ENCODE measurements at regions not wholly inside any gene's neighbourhood (a gene's known extent, or its start where the extent isn't known, plus 50 kb on each side); places are given as distances from the start of the nearest gene placed in this dataset.

- no peak for TF ChIP-seq GATA1 (IDR thresholded peaks at IDR 0.05; ENCODE audit: low read depth, low read length)
- TF ChIP-seq POLR2A (IDR thresholded peaks at IDR 0.05; ENCODE audit: low read length), result no peak
- DNase-seq, result no peak
Measured at GRCh38 chr10:8544500-8544899, 490.0 kb downstream of the GATA3 start.

- DNase-seq, result no peak
- TF ChIP-seq POLR2A (IDR thresholded peaks at IDR 0.05; ENCODE audit: low read length) (no peak), GATA1 (IDR thresholded peaks at IDR 0.05; ENCODE audit: low read depth, low read length) (no peak)
Measured at GRCh38 chr10:8554574-8554973, 500.1 kb downstream of the GATA3 start.

DNA sequence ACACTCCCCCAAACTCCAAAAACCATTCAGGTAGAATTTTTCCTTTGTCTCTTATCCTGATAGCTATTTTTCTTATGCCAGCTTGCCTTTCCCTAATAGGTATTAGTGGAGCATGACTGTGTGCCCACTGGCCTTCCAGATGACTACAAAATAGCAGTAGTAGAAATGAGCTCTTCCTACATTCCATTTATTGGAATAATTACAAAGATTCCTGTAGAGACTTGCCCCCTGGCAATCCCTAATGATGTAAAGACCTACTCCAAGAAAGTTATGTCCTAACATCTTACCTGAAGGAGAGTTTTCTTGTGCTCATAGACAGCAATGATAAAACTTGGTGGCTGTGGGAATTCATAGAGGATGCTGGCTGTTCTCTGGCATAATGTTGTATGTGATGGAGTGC is 501.8 kb downstream of the GATA3 start:
- DNase-seq, result no peak
- no peak for TF ChIP-seq GATA1 (IDR thresholded peaks at IDR 0.05; ENCODE audit: low read depth, low read length)
- TF ChIP-seq POLR2A (IDR thresholded peaks at IDR 0.05; ENCODE audit: low read length), result no peak

- TF ChIP-seq POLR2A (IDR thresholded peaks at IDR 0.05; ENCODE audit: low read length) (no peak), GATA1 (IDR thresholded peaks at IDR 0.05; ENCODE audit: low read depth, low read length) (no peak)
- no peak for DNase-seq
Measured at GRCh38 chr10:8563478-8563877, 509.0 kb downstream of the GATA3 start.

DNA sequence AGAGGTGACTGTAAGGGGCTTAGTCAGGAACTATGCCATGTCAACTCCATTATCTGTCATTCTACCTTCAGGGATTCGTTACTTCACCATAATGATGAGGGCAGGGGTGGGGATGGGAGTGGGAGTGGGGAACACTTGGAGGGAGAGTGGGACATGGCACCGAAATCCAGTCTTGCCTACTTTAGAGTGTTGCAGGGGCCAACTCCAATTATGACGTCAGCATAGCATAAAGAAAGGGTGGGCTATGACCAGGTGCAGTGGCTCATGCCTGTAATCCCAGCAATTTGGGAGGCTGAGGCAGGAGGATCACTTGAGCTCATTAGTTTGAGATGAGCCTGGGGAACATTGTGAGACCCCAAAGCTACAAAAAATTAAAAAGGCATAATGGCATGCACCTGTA is 512.2 kb downstream of the GATA3 start:
- TF ChIP-seq GATA1 (IDR thresholded peaks at IDR 0.05; ENCODE audit: low read depth, low read length), result no peak
- no peak for TF ChIP-seq POLR2A (IDR thresholded peaks at IDR 0.05; ENCODE audit: low read length)
- no peak for DNase-seq

DNA sequence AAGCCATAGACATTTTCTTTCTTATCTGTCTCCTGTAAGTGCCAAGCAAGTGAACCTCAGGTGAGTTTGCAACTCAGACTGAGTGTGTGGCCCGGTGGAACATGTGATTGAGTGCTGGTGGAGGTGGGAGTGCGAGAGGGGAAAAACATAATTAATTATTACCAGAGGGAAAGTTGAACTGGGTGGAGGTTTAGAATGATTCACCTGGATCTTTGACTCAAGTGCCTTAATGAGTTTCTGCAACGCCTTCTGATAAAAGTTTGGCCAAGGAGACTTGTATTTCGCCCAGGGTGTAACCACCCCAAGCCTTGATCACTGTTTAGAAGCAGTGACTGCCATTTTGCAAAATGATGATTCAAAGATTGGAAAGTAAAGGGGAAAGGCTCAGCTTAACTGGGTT is 513.9 kb downstream of the GATA3 start:
- no peak for TF ChIP-seq POLR2A (IDR thresholded peaks at IDR 0.05; ENCODE audit: low read length)
- no peak for TF ChIP-seq GATA1 (IDR thresholded peaks at IDR 0.05; ENCODE audit: low read depth, low read length)
- DNase-seq, result no peak

- no peak for DNase-seq
- TF ChIP-seq POLR2A (IDR thresholded peaks at IDR 0.05; ENCODE audit: low read length) (no peak), GATA1 (IDR thresholded peaks at IDR 0.05; ENCODE audit: low read depth, low read length) (no peak)
Measured at GRCh38 chr10:8575620-8576019, 521.1 kb downstream of the GATA3 start.

DNA sequence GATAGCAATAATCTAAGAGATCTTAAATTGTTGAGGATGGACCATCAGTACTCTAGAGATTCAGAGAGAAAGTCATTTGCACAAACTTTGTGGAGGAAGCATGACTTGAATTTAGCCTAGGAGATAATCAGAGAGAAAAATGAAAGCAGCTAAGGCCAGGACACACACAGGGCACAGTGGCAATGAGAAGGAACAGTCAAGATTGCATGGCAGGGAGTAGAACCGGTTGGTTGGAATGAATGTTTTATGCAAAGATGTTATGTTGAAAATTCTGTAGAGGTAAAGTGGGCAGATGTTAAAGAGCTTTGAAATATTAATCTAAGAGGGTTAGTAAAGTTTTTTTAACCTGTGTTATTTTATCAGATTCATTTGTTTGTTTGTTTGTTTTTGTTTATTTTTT is 521.8 kb downstream of the GATA3 start:
- TF ChIP-seq POLR2A (IDR thresholded peaks at IDR 0.05; ENCODE audit: low read length), result no peak
- TF ChIP-seq GATA1 (IDR thresholded peaks at IDR 0.05; ENCODE audit: low read depth, low read length), result no peak
- no peak for DNase-seq

GRCh38 chr10:8576911-8577310 is 522.4 kb downstream of the GATA3 start:
- TF ChIP-seq GATA1 (IDR thresholded peaks at IDR 0.05; ENCODE audit: low read depth, low read length) (no peak), POLR2A (IDR thresholded peaks at IDR 0.05; ENCODE audit: low read length) (no peak)
- no peak for DNase-seq

DNA sequence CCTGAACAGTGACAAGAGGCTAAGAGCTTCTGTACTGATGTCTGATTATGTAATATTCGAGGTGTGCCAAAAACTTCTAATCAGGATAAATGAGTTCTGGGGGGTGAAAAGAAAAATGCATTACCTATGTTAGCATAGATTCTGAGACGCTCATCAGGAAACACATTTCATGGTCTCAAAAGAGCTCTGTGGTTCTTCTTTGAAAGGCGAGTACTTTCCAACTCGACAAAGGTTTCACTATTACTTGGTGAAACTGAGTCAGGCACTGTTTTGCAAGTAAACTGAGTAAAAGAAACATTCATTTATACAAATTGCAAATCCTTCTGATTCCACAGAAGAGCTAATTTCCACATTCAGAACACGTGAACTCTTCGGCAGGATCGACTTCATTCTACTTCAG is 523.2 kb downstream of the GATA3 start:
- DNase-seq, result no peak

GRCh38 chr10:8581521-8582225 is 527.2 kb downstream of the GATA3 start:
- TF ChIP-seq POLR2A (IDR thresholded peaks at IDR 0.05; ENCODE audit: low read length) (no peak), GATA1 (IDR thresholded peaks at IDR 0.05; ENCODE audit: low read depth, low read length) (no peak)
- no peak for DNase-seq

More for the DNA sequence above, 523.2 kb downstream of the GATA3 start:
- TF ChIP-seq GATA1 (IDR thresholded peaks at IDR 0.05; ENCODE audit: low read depth, low read length) (no peak), POLR2A (IDR thresholded peaks at IDR 0.05; ENCODE audit: low read length) (no peak)

DNA sequence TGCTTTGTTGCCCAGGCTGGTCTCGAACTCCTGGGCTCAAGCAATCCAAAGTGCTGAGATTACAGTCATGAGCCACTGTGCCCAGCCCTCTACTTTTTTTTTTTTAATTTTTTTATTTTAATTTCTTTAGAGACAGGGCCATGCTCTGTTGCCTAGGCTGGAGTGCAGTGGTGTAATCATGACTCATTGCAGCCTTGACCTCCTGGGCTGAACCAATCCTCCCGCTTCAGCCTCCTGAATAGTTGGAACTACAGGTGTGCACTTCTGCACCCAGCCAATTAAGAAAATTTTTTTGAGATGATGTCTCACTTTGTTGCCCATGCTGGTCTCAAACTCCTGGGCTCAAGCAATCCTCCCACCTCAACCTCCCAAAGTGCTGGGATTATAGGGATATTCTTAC is 528.6 kb downstream of the GATA3 start:
- no peak for DNase-seq
- no peak for TF ChIP-seq GATA1 (IDR thresholded peaks at IDR 0.05; ENCODE audit: low read depth, low read length)
- no peak for TF ChIP-seq POLR2A (IDR thresholded peaks at IDR 0.05; ENCODE audit: low read length)

- no peak for DNase-seq
- TF ChIP-seq GATA1 (IDR thresholded peaks at IDR 0.05; ENCODE audit: low read depth, low read length), result no peak
- no peak for TF ChIP-seq POLR2A (IDR thresholded peaks at IDR 0.05; ENCODE audit: low read length)
Measured at GRCh38 chr10:8584666-8585065, 530.2 kb downstream of the GATA3 start.

GRCh38 chr10:8586504-8586903 is 532.0 kb downstream of the GATA3 start:
- TF ChIP-seq POLR2A (IDR thresholded peaks at IDR 0.05; ENCODE audit: low read length) (no peak), GATA1 (IDR thresholded peaks at IDR 0.05; ENCODE audit: low read depth, low read length) (no peak)
- DNase-seq, result no peak

- TF ChIP-seq POLR2A (IDR thresholded peaks at IDR 0.05; ENCODE audit: low read length), result no peak
- TF ChIP-seq GATA1 (IDR thresholded peaks at IDR 0.05; ENCODE audit: low read depth, low read length), result no peak
- DNase-seq, result no peak
Measured at GRCh38 chr10:8588135-8588534, 533.6 kb downstream of the GATA3 start.
